Endodermal cell (in vitro differentiated cells): ENCODE measurements at regions not wholly inside any gene's neighbourhood (a gene's known extent, or its start where the extent isn't known, plus 50 kb on each side); places are given as distances from the start of the nearest gene placed in this dataset.
"Not testable (repeated sequence)": the region's sequence is repeated elsewhere in the genome, so short reads cannot be mapped to it uniquely, and the experiment has no call there.

Experiments used
- DNase-seq: peaks from one replicate; pipeline ENCODE4 v3.0.0-alpha.2; 2017
- H3K27ac ChIP-seq: 2 replicates; pipeline ENCODE4 v1.5.1; 2013; ENCODE audit warnings: mild to moderate bottlenecking, low read depth, low read length, moderate library complexity
- H3K27me3 ChIP-seq: 2 replicates; pipeline ENCODE4 v1.6.1; 2013; ENCODE audit warnings: mild to moderate bottlenecking, low read length, moderate library complexity; ENCODE audit not compliant: insufficient read depth, control insufficient read depth, poor library complexity, severe bottlenecking
- H3K36me3 ChIP-seq: 2 replicates; pipeline ENCODE4 v1.7.0; 2013; ENCODE audit warnings: mild to moderate bottlenecking, low read length, moderate library complexity; ENCODE audit not compliant: control insufficient read depth, insufficient read depth
- H3K4me1 ChIP-seq: one replicate; pipeline ENCODE4 v1.7.0; 2013; ENCODE audit warnings: low read length; ENCODE audit not compliant: control insufficient read depth, insufficient read depth
- H3K4me3 ChIP-seq: 2 replicates; pipeline ENCODE4 v1.5.1; 2013; ENCODE audit warnings: mild to moderate bottlenecking, low read length, moderate library complexity
- H3K9ac ChIP-seq: 2 replicates; pipeline ENCODE4 v1.6.1; 2013; ENCODE audit warnings: mild to moderate bottlenecking, low read length, moderate library complexity; ENCODE audit not compliant: poor library complexity, severe bottlenecking; ENCODE audit errors: extremely low read depth
- H3K9me3 ChIP-seq: 2 replicates; pipeline ENCODE4 v1.6.1; 2013; ENCODE audit warnings: mild to moderate bottlenecking, low read length, moderate library complexity; ENCODE audit not compliant: control insufficient read depth
- H3K27ac Mint-ChIP-seq: 2 replicates; pipeline ENCODE4 v1.8.0; 2020; ENCODE audit warnings: mixed read lengths
- H3K27me3 Mint-ChIP-seq: 2 replicates; pipeline ENCODE4 v1.8.0; 2021; ENCODE audit warnings: mild to moderate bottlenecking, mixed read lengths; ENCODE audit not compliant: insufficient read depth
- H3K36me3 Mint-ChIP-seq: 2 replicates; pipeline ENCODE4 v1.8.0; 2020; ENCODE audit warnings: low read depth, mixed read lengths
- H3K4me1 Mint-ChIP-seq: 2 replicates; pipeline ENCODE4 v1.8.0; 2020; ENCODE audit warnings: mixed read lengths
- H3K4me3 Mint-ChIP-seq: 2 replicates; pipeline ENCODE4 v1.8.0; 2020; ENCODE audit warnings: mild to moderate bottlenecking, moderate library complexity, mixed read lengths
- H3K9me3 Mint-ChIP-seq: 2 replicates; pipeline ENCODE4 v1.8.0; 2020; ENCODE audit warnings: mild to moderate bottlenecking, mixed read lengths
- CTCF ChIP-seq: fragments of 200-600 bp; sonication (generic); conservative IDR thresholded peaks from 2 replicates; pipeline ENCODE4 v1.5.0; 2021; ENCODE audit warnings: antibody characterized with exemption, mild to moderate bottlenecking
- WGBS, 2 experiments: methylation state at CpG; one replicate each; pipeline versions ENCODE4 v1.1.5 to v1.1.7; 2013; ENCODE audit warnings: missing lambda C conversion rate in 2 of 2, mixed read lengths in 1 of 2; ENCODE audit not compliant: insufficient coverage in 1 of 2, insufficient read length in 1 of 2; 5-methylcytosine and 5-hydroxymethylcytosine counted together

- 92% methylated on average over 1 of the region's 1 CpG; no CpG with 5 or more reads in 1 of the 2 experiments for WGBS, 2 experiments
- Histone ChIP-seq H3K36me3 (no peaks in the 10 kb centered on the region), H3K4me3 (no peak overlapping the region), H3K27ac (no peak overlapping the region), H3K4me1 (peaks cover 8% of the 10 kb centered on the region), H3K9me3 (no peaks in the 10 kb centered on the region), H3K9ac (no peak overlapping the region), H3K27me3 (no peaks in the 10 kb centered on the region)
- Mint-ChIP-seq H3K27me3 (no peaks in the 10 kb centered on the region), H3K27ac (no peak overlapping the region), H3K4me3 (no peak overlapping the region), H3K4me1 (peaks cover 32% of the 10 kb centered on the region), H3K36me3 (no peaks in the 10 kb centered on the region), H3K9me3 (no peaks in the 10 kb centered on the region)
- TF ChIP-seq CTCF, result no peak
- DNase-seq, result no peak
These were observed 329.0 kb upstream of the CCNG1 start for GRCh38 chr5:163108351-163108750.

DNA sequence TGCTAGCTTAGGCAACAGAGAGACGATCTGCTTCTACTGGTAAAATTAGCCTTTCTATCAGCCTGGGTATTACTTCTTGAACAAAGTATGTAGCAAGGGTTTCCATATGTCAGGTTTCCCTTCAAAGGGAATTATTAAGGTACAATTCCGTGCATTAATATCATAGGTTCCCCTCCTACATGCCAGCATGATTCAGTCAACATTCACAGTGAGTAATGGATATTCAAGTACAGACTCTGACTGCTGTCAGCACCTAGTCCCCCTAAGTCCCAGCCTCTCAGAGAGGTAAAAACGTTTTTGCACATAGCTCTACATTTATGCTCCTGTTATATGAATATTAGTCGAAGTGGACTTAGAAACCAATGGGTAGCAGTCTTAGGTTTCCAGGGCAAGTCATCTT is 322.4 kb upstream of the CCNG1 start:
- Mint-ChIP-seq H3K4me3 (no peak overlapping the region), H3K27ac (no peak overlapping the region), H3K36me3 (no peaks in the 10 kb centered on the region), H3K27me3 (no peaks in the 10 kb centered on the region), H3K9me3 (peaks cover 8% of the 10 kb centered on the region), H3K4me1 (peaks cover 16% of the 10 kb centered on the region)
- DNase-seq, result no peak
- 64 to 74% methylated on average over 3 to 4 of the region's 4 CpGs for WGBS, 2 experiments
- no peak overlapping the region for H3K4me3 ChIP-seq
- no peak for TF ChIP-seq CTCF
- peaks cover 3% of the 10 kb centered on the region for H3K4me1 ChIP-seq
- no peak overlapping the region for H3K27ac ChIP-seq
- no peaks in the 10 kb centered on the region for H3K27me3 ChIP-seq
- no peaks in the 10 kb centered on the region for H3K9me3 ChIP-seq
- H3K36me3 ChIP-seq, result no peaks in the 10 kb centered on the region
- H3K9ac ChIP-seq, result no peak overlapping the region

DNA sequence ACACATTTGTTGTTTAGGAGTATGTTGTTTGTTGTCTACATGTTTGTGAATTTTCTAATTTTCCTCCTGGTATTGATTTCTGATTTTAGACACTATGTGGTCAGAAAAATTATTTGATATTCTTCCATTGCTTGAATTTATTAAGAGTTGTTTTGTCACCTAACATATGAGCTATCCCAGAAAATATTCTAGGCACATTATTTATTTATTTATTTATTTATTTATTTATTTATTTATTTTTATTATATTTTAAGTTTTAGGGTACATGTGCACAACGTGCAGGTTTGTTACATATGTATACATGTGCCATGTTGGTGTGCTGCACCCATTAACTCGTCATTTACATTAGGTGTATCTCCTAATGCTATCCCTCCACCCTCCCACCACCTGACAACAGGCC is 320.8 kb upstream of the CCNG1 start:
- not testable (repeated sequence) for H3K27me3 Mint-ChIP-seq, H3K4me1 ChIP-seq, DNase-seq, H3K36me3 Mint-ChIP-seq, H3K4me3 ChIP-seq, H3K4me3 Mint-ChIP-seq, H3K36me3 ChIP-seq, H3K27me3 ChIP-seq, H3K27ac ChIP-seq, H3K9ac ChIP-seq, H3K9me3 ChIP-seq, H3K27ac Mint-ChIP-seq
- peaks cover 16% of the 10 kb centered on the region for H3K4me1 Mint-ChIP-seq
- 82% methylated on average over 1 of the region's 2 CpGs; no CpG with 5 or more reads in 1 of the 2 experiments for WGBS, 2 experiments
- H3K9me3 Mint-ChIP-seq, result peaks cover 18% of the 10 kb centered on the region

GRCh38 chr5:163134061-163134460 is 303.3 kb upstream of the CCNG1 start:
- Histone ChIP-seq H3K27ac (no peak overlapping the region), H3K9ac (no peak overlapping the region), H3K4me3 (no peak overlapping the region), H3K4me1 (no peaks in the 10 kb centered on the region), H3K9me3 (no peaks in the 10 kb centered on the region), H3K27me3 (no peaks in the 10 kb centered on the region), H3K36me3 (no peaks in the 10 kb centered on the region)
- Mint-ChIP-seq H3K4me3 (no peak overlapping the region), H3K27me3 (no peaks in the 10 kb centered on the region), H3K36me3 (no peaks in the 10 kb centered on the region), H3K4me1 (no peaks in the 10 kb centered on the region), H3K9me3 (peaks cover 3% of the 10 kb centered on the region), H3K27ac (no peak overlapping the region)
- no peak for DNase-seq
- TF ChIP-seq CTCF, result no peak
